ENCODE measurements at regions not wholly inside any gene's neighbourhood (a gene's known extent, or its start where the extent isn't known, plus 50 kb on each side); places are given as distances from the start of the nearest gene placed in this dataset.

DNA sequence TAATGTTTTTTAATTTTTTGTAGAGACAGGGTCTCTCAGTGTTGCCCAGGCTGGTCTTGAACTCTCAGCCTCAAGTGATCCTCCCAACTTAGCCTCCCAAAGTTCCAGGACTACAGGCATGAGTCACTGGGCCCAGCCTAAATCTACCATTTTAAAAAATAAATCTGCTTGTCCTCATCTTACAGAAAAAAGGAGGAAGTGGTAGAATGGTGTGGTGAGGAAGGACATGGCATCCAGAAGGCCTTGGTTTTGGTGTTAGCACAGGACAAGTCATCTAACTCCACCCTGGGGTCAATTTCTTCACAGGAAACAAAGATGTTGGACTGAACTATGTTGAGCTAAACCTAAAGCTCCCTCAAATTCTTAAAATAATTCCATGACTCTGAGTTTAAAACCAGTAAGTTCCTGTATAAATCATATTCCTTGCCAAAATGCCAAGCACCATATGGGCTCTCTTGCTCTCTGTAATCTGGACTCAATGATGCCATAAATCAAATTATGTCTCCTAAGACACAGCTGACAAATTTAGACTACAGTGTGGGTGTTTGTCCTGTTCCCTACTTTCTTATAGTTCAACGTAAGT, 253.9 kb upstream of the NOCT start:
- Mint-ChIP-seq H3K27me3 (ENCODE audit: unreplicated experiment) (peaks cover 3% of the 10 kb centered on the region), H3K4me1 (ENCODE audit: unreplicated experiment) (no peaks in the 10 kb centered on the region), H3K4me3 (ENCODE audit: unreplicated experiment) (no peak overlapping the region), H3K36me3 (ENCODE audit: unreplicated experiment) (no peaks in the 10 kb centered on the region), H3K9me3 (ENCODE audit: unreplicated experiment) (no peaks in the 10 kb centered on the region), H3K27ac (ENCODE audit: unreplicated experiment) (no peak overlapping the region)
- no peak for DNase-seq (ENCODE audit: extremely low spot score, unreplicated experiment)
- TF ChIP-seq, protein P1, sequence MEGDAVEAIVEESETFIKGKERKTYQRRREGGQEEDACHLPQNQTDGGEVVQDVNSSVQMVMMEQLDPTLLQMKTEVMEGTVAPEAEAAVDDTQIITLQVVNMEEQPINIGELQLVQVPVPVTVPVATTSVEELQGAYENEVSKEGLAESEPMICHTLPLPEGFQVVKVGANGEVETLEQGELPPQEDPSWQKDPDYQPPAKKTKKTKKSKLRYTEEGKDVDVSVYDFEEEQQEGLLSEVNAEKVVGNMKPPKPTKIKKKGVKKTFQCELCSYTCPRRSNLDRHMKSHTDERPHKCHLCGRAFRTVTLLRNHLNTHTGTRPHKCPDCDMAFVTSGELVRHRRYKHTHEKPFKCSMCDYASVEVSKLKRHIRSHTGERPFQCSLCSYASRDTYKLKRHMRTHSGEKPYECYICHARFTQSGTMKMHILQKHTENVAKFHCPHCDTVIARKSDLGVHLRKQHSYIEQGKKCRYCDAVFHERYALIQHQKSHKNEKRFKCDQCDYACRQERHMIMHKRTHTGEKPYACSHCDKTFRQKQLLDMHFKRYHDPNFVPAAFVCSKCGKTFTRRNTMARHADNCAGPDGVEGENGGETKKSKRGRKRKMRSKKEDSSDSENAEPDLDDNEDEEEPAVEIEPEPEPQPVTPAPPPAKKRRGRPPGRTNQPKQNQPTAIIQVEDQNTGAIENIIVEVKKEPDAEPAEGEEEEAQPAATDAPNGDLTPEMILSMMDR (IDR thresholded peaks at IDR 0.05), result no peak

GRCh38 chr4:138759554-138759902, 256.1 kb upstream of the NOCT start:
- H3K9me3 Mint-ChIP-seq (ENCODE audit: unreplicated experiment), result peaks cover 4% of the 10 kb centered on the region
- no peak for DNase-seq (ENCODE audit: extremely low spot score, unreplicated experiment)
- H3K4me1 Mint-ChIP-seq (ENCODE audit: unreplicated experiment), result no peaks in the 10 kb centered on the region
- H3K27me3 Mint-ChIP-seq (ENCODE audit: unreplicated experiment), result no peaks in the 10 kb centered on the region
- TF ChIP-seq, protein P1 (IDR thresholded peaks at IDR 0.05), result no peak
- no peak overlapping the region for H3K4me3 Mint-ChIP-seq (ENCODE audit: unreplicated experiment)
- H3K27ac Mint-ChIP-seq (ENCODE audit: unreplicated experiment), result no peak overlapping the region
- no peaks in the 10 kb centered on the region for H3K36me3 Mint-ChIP-seq (ENCODE audit: unreplicated experiment)

DNA sequence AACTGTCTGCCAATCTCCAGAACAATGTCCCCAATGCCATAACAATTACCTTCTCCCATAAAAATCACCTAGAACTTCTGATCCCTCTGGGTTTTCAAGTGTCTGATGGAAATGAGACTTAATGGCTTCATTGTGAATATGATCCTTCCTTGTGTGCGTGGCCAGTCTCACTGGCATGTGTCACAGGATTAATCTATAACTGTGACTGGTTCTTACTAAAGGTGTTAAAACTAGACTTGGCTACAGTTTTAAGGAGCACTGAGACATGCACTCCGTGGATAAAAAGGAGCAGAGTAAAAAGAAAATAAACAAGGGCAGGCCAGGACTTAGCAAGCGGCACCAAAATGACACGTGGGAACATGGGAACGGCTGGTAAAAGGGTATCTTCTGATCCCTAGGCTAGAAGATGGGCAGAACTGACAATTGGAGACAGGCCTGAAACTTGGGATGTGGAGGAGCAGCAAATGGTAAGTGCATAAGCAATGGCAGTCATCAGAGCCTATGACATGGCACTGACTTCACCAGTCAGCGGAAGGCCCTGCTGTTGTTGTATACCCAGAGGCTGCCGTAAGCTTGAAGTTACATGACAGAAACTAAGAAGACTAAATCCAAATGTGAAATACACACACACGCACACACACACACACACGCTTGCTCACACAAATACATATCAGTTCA, 256.6 kb upstream of the NOCT start:
- H3K9me3 Mint-ChIP-seq (ENCODE audit: unreplicated experiment), result peaks cover 5% of the 10 kb centered on the region
- no peaks in the 10 kb centered on the region for H3K36me3 Mint-ChIP-seq (ENCODE audit: unreplicated experiment)
- TF ChIP-seq, protein P1 (IDR thresholded peaks at IDR 0.05), result no peak
- DNase-seq (ENCODE audit: extremely low spot score, unreplicated experiment), result no peak
- H3K27ac Mint-ChIP-seq (ENCODE audit: unreplicated experiment), result no peak overlapping the region
- H3K27me3 Mint-ChIP-seq (ENCODE audit: unreplicated experiment), result no peaks in the 10 kb centered on the region
- no peaks in the 10 kb centered on the region for H3K4me1 Mint-ChIP-seq (ENCODE audit: unreplicated experiment)
- no peak overlapping the region for H3K4me3 Mint-ChIP-seq (ENCODE audit: unreplicated experiment)

GRCh38 chr4:138758196-138758595, 257.4 kb upstream of the NOCT start:
- peaks cover 2% of the 10 kb centered on the region for H3K36me3 Mint-ChIP-seq (ENCODE audit: unreplicated experiment)

DNA sequence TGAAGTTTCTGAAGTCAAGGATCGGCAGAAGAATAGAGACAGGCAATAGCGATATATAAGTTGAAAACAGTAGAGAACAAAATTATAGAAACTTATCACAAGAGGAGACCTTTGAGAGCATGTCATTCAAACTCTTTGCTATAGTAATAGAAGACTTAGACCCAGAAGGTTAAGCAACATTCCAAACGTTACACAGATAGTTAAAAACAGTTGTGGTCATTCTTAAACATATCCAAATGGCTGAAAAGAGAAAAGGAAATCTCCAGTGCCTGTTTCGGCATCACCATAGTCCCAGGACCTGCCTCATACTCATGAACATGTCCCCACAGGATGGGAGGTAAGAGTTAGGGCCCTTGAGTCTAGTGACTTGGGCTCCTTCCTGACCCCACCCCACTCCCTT, 258.1 kb upstream of the NOCT start:
- Mint-ChIP-seq H3K36me3 (ENCODE audit: unreplicated experiment) (peaks cover 2% of the 10 kb centered on the region), H3K9me3 (ENCODE audit: unreplicated experiment) (peaks cover 21% of the 10 kb centered on the region), H3K4me1 (ENCODE audit: unreplicated experiment) (no peaks in the 10 kb centered on the region), H3K4me3 (ENCODE audit: unreplicated experiment) (no peak overlapping the region), H3K27ac (ENCODE audit: unreplicated experiment) (no peak overlapping the region), H3K27me3 (ENCODE audit: unreplicated experiment) (no peaks in the 10 kb centered on the region)
- TF ChIP-seq, protein P1 (IDR thresholded peaks at IDR 0.05), result no peak
- no peak for DNase-seq (ENCODE audit: extremely low spot score, unreplicated experiment)

More at GRCh38 chr4:138758196-138758595, 257.4 kb upstream of the NOCT start:
- no peaks in the 10 kb centered on the region for H3K4me1 Mint-ChIP-seq (ENCODE audit: unreplicated experiment)
- no peaks in the 10 kb centered on the region for H3K27me3 Mint-ChIP-seq (ENCODE audit: unreplicated experiment)
- no peak overlapping the region for H3K4me3 Mint-ChIP-seq (ENCODE audit: unreplicated experiment)
- no peak overlapping the region for H3K27ac Mint-ChIP-seq (ENCODE audit: unreplicated experiment)
- peaks cover 13% of the 10 kb centered on the region for H3K9me3 Mint-ChIP-seq (ENCODE audit: unreplicated experiment)
- DNase-seq (ENCODE audit: extremely low spot score, unreplicated experiment), result no peak
- TF ChIP-seq, protein P1 (IDR thresholded peaks at IDR 0.05), result no peak
